Karpas-422 (cell line): ENCODE measurements at regions not wholly inside any gene's neighbourhood (a gene's known extent, or its start where the extent isn't known, plus 50 kb on each side); places are given as distances from the start of the nearest gene placed in this dataset.

ENCODE experiments used
- DNase-seq: peaks from one replicate; pipeline ENCODE4 v3.0.0-alpha.2; 2015
- H2AFZ ChIP-seq: fragments of 200-600 bp; sonication (generic); 2 replicates; pipeline ENCODE4 v1.6.1; 2014; ENCODE audit warnings: antibody characterized with exemption, low read length, mixed read lengths
- H3K27ac ChIP-seq: fragments of 200-600 bp; sonication (generic); 2 replicates; pipeline ENCODE4 v1.5.1; 2014; ENCODE audit warnings: mild to moderate bottlenecking, low read length, moderate library complexity
- H3K27me3 ChIP-seq: fragments of 200-600 bp; sonication (generic); 2 replicates; pipeline ENCODE4 v1.6.1; 2014; ENCODE audit warnings: low read length, mixed read lengths
- H3K36me3 ChIP-seq: fragments of 200-600 bp; sonication (generic); 2 replicates; pipeline ENCODE4 v1.6.1; 2014; ENCODE audit warnings: low read length, mixed read lengths; ENCODE audit not compliant: insufficient read depth
- H3K4me1 ChIP-seq: fragments of 200-600 bp; sonication (generic); 2 replicates; pipeline ENCODE4 v1.6.1; 2014; ENCODE audit warnings: mild to moderate bottlenecking, low read length, mixed read lengths
- H3K4me2 ChIP-seq: fragments of 200-600 bp; sonication (generic); 2 replicates; pipeline ENCODE4 v1.6.1; 2014; ENCODE audit warnings: low read length, low read depth, mild to moderate bottlenecking; ENCODE audit not compliant: poor library complexity, severe bottlenecking
- H3K4me3 ChIP-seq: fragments of 200-600 bp; sonication (generic); 2 replicates; pipeline ENCODE4 v1.5.1; 2014; ENCODE audit warnings: mild to moderate bottlenecking, antibody characterized with exemption, low read length, mixed read lengths
- H3K79me2 ChIP-seq: fragments of 200-600 bp; sonication (generic); 2 replicates; pipeline ENCODE4 v1.6.1; 2014; ENCODE audit warnings: mild to moderate bottlenecking, low read length, mixed read lengths
- H3K9ac ChIP-seq: fragments of 200-600 bp; sonication (generic); 2 replicates; pipeline ENCODE4 v1.6.0; 2014; ENCODE audit warnings: low read length
- H3K9me2 ChIP-seq: fragments of 200-600 bp; sonication (generic), shearing (Covaris generic); replicated peaks from 2 replicates; pipeline ENCODE4 v1.6.0; 2014; ENCODE audit warnings: mild to moderate bottlenecking, low read length, moderate library complexity; ENCODE audit not compliant: insufficient read depth
- H3K9me3 ChIP-seq: fragments of 300-700, 200-600 bp; sonication (generic); 2 replicates; pipeline ENCODE4 v1.6.1; 2014; ENCODE audit warnings: low read length, mixed read lengths
- H4K20me1 ChIP-seq: fragments of 200-600 bp; sonication (generic); 2 replicates; pipeline ENCODE4 v1.6.1; 2014; ENCODE audit warnings: mild to moderate bottlenecking, antibody characterized with exemption, low read length, low read depth; ENCODE audit not compliant: insufficient read depth

DNA sequence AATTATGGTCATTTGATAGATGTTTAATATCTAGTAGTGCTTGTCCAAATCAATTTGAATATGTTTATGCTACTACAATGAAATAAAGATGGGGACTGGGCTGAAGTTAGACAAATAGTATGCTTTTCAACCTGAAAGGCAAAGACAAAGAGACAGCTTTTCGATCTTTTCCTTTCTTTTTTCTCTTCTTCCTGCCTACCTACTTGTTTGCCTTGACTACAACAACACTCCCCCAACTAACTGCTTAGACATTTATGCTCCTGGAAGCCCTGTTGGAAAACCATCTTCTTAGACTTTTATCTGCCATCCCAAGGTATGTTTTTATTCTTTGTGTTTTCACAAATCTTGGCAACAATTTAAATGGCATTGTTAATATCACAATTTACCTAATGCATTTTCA is 374.4 kb upstream of the DDI1 start:
- H3K27ac ChIP-seq = no peak overlapping the region
- H3K79me2 ChIP-seq = no peaks in the 10 kb centered on the region
- H3K4me3 ChIP-seq = no peak overlapping the region
- H3K27me3 ChIP-seq = no peaks in the 10 kb centered on the region
- no peaks in the 10 kb centered on the region for H3K36me3 ChIP-seq
- H2AFZ ChIP-seq = peak overlapping the region; percentile 40
- H3K9me3 ChIP-seq = no peaks in the 10 kb centered on the region
- no peaks in the 10 kb centered on the region for H3K9me2 ChIP-seq
- peak overlapping the region; percentile 59 for H3K4me2 ChIP-seq
- no peak overlapping the region for H3K9ac ChIP-seq
- H4K20me1 ChIP-seq = no peaks in the 10 kb centered on the region
- no peak for DNase-seq
- H3K4me1 ChIP-seq = peaks cover 41% of the 10 kb centered on the region

- H3K9ac ChIP-seq = peak overlapping the region; percentile 28
- peak overlapping the region; percentile 40 for H2AFZ ChIP-seq
- H3K4me2 ChIP-seq = peak overlapping the region; percentile 59
Observed at GRCh38 chr11:103662880-103663279, 373.6 kb upstream of the DDI1 start.

DNA sequence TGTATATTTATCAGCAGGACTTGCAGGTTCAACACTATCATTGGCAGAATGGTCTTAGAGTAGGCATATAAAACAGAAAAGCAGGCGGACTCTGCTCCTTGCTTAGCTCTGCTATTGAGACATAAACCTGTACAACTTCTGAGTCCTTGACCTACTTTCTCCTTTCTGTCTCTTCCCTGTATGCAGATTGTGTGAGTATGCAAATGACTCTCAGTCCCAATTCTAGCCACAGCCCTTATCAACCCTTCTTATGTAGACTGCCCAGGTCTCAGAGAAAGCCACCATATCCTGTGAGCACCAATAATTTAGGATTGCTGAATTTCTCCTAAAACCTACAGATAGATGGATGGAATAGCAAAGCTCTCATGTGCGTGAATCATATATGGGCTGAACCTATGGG is 367.6 kb upstream of the DDI1 start:
- Histone ChIP-seq H3K36me3 (no peaks in the 10 kb centered on the region), H3K4me3 (no peak overlapping the region), H3K9me2 (no peaks in the 10 kb centered on the region), H3K27ac (no peak overlapping the region), H4K20me1 (no peaks in the 10 kb centered on the region), H3K4me2 (no peak overlapping the region), H2AFZ (no peak overlapping the region), H3K4me1 (peaks cover 4% of the 10 kb centered on the region; the same call in 1 of the 2 replicates), H3K9ac (no peak overlapping the region), H3K9me3 (no peaks in the 10 kb centered on the region), H3K79me2 (no peaks in the 10 kb centered on the region), H3K27me3 (no peaks in the 10 kb centered on the region)
- DNase-seq = no peak

More at GRCh38 chr11:103662880-103663279, 373.6 kb upstream of the DDI1 start:
- Histone ChIP-seq H3K4me3 (peak overlapping the region; percentile 16), H3K36me3 (no peaks in the 10 kb centered on the region), H4K20me1 (no peaks in the 10 kb centered on the region), H3K9me3 (no peaks in the 10 kb centered on the region), H3K4me1 (peaks cover 40% of the 10 kb centered on the region), H3K79me2 (no peaks in the 10 kb centered on the region), H3K27ac (0 out of 2 replicates have a peak overlapping the region, but pooled peaks have one; percentile 7), H3K27me3 (no peaks in the 10 kb centered on the region), H3K9me2 (no peaks in the 10 kb centered on the region)
- peak; percentile 92 for DNase-seq

DNA sequence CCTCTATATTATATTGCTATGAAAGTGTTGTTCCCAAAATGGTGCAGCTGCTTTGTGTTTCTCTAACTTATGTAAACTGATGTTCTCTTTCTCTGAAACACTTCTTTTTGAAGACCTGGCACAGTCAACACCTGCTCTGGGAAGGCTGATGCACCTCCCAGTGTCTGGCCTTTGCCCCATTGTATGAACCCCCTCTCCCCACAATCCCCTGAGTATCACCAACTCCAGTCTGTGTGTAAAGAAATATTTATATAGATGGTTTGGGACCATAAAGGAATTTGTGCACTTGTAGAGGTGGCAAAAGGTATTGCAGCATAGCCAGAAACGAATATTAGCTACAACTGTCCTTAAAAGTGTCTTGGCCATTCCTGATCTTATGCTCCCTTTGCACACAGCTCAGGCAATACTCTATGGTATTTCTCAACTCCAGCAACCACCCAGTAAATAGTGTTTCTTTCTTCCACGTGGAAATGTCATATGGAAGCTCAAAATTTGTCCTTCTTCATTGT is 365.2 kb upstream of the DDI1 start:
- Histone ChIP-seq H3K4me2 (no peak overlapping the region), H2AFZ (no peak overlapping the region), H3K9me2 (no peaks in the 10 kb centered on the region), H3K9ac (no peak overlapping the region), H3K4me3 (no peak overlapping the region), H3K4me1 (peaks cover 4% of the 10 kb centered on the region; the same call in 1 of the 2 replicates), H3K36me3 (no peaks in the 10 kb centered on the region), H3K27ac (no peak overlapping the region), H3K27me3 (no peaks in the 10 kb centered on the region), H3K79me2 (no peaks in the 10 kb centered on the region), H4K20me1 (no peaks in the 10 kb centered on the region), H3K9me3 (no peaks in the 10 kb centered on the region)
- peak; percentile 66 for DNase-seq

GRCh38 chr11:103673773-103674172 is 362.7 kb upstream of the DDI1 start:
- H4K20me1 ChIP-seq = no peaks in the 10 kb centered on the region
- H3K4me2 ChIP-seq = no peak overlapping the region
- no peaks in the 10 kb centered on the region for H3K27me3 ChIP-seq
- no peak for DNase-seq
- no peaks in the 10 kb centered on the region for H3K79me2 ChIP-seq
- no peak overlapping the region for H3K9ac ChIP-seq
- no peak overlapping the region for H3K27ac ChIP-seq
- H3K9me3 ChIP-seq = no peaks in the 10 kb centered on the region
- no peak overlapping the region for H2AFZ ChIP-seq
- no peak overlapping the region for H3K4me3 ChIP-seq
- H3K9me2 ChIP-seq = no peaks in the 10 kb centered on the region
- no peaks in the 10 kb centered on the region for H3K36me3 ChIP-seq
- H3K4me1 ChIP-seq = peaks cover 3% of the 10 kb centered on the region; the same call in 1 of the 2 replicates

DNA sequence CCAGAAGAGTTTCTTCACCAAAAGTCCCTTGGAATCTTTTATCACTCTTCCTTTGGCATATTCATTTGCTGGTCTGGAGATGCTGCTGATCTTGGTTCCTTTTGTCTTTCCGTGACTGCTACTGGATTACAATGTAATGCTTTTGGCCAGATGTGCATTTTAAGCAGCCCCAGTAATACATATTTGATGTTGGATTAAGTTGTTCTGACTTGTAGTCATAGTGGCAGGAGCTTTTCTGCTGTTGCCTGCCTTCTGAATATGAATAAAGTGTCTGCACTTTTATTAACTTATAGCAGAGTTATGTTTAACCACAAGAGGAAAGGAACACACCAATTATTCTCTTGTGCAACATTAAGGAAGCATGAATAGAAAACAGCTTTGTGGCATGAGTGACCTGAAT is 360.0 kb upstream of the DDI1 start:
- no peaks in the 10 kb centered on the region for H4K20me1 ChIP-seq
- no peaks in the 10 kb centered on the region for H3K9me2 ChIP-seq

GRCh38 chr11:103680826-103681225 is 355.6 kb upstream of the DDI1 start:
- H3K27me3 ChIP-seq = no peaks in the 10 kb centered on the region
- H3K36me3 ChIP-seq = no peaks in the 10 kb centered on the region
- no peak overlapping the region for H2AFZ ChIP-seq
- no peak overlapping the region for H3K4me3 ChIP-seq
- no peaks in the 10 kb centered on the region for H4K20me1 ChIP-seq
- H3K9ac ChIP-seq = no peak overlapping the region
- H3K4me1 ChIP-seq = peaks cover 19% of the 10 kb centered on the region
- no peak for DNase-seq
- no peak overlapping the region for H3K27ac ChIP-seq
- H3K4me2 ChIP-seq = no peak overlapping the region
- no peaks in the 10 kb centered on the region for H3K9me2 ChIP-seq
- no peaks in the 10 kb centered on the region for H3K79me2 ChIP-seq
- H3K9me3 ChIP-seq = no peaks in the 10 kb centered on the region

More for the DNA sequence above, 360.0 kb upstream of the DDI1 start:
- Histone ChIP-seq H3K9ac (no peak overlapping the region), H3K27me3 (no peaks in the 10 kb centered on the region), H3K36me3 (no peaks in the 10 kb centered on the region), H3K4me1 (no peaks in the 10 kb centered on the region), H2AFZ (no peak overlapping the region), H3K9me3 (no peaks in the 10 kb centered on the region), H3K4me2 (no peak overlapping the region), H3K27ac (no peak overlapping the region), H3K4me3 (no peak overlapping the region), H3K79me2 (no peaks in the 10 kb centered on the region)
- no peak for DNase-seq

DNA sequence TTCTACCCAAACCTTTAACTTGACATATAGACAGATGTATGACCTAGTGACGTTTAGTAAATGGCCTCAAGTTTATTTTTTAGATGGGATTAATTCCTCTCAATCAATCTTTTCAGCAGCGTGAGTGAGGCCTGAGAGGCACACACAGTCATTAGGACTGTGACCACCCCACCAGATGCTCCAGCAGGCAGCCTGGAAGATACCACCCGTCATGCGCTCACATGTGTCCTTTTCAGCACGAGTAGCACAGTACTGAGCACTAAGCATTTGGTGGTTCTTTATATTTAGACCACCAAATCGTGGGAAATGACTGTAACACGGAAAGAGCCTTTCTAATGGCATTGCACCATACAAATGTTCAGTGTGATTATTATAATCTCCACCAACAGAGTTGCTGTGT is 354.6 kb upstream of the DDI1 start:
- Histone ChIP-seq H3K79me2 (no peaks in the 10 kb centered on the region), H3K27ac (no peak overlapping the region), H3K36me3 (no peaks in the 10 kb centered on the region), H3K9me3 (no peaks in the 10 kb centered on the region), H3K4me2 (peak overlapping the region; percentile 46), H3K9me2 (no peaks in the 10 kb centered on the region), H2AFZ (peak overlapping the region; percentile 17; the same call in 1 of the 2 replicates), H3K4me3 (no peak overlapping the region), H3K9ac (0 out of 2 replicates have a peak overlapping the region, but pooled peaks have one; percentile 9), H3K27me3 (no peaks in the 10 kb centered on the region), H4K20me1 (no peaks in the 10 kb centered on the region), H3K4me1 (peaks cover 19% of the 10 kb centered on the region)
- no peak for DNase-seq
